ENCODE measurements at regions not wholly inside any gene's neighbourhood (a gene's known extent, or its start where the extent isn't known, plus 50 kb on each side); places are given as distances from the start of the nearest gene placed in this dataset.
"Not testable (repeated sequence)": the region's sequence is repeated elsewhere in the genome, so short reads cannot be mapped to it uniquely, and the experiment has no call there.

DNA sequence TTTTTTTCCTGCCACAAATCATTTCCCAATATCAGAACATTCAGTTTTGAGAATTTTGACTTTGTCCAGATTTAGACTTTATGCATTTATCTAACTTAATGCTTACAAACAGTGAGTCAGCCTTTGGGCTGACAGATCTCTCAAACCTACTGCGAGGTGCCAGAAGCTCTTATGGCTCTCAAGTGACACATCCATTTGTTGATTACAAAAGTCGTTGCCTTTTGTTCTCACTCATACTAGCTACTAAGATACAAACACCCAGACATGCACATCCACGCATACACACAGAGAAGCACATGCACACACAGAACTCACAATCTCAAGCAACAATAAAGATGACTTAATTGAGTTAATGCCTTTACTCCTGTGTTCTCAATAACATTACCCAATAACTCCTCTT, 1147.5 kb downstream of the DIAPH3 start:
- no peak for DNase-seq

- no peak for DNase-seq
Observed at GRCh38 chr13:59024434-59024833, 1139.3 kb downstream of the DIAPH3 start.

GRCh38 chr13:59034198-59034597, 1129.5 kb downstream of the DIAPH3 start:
- DNase-seq = no peak

DNA sequence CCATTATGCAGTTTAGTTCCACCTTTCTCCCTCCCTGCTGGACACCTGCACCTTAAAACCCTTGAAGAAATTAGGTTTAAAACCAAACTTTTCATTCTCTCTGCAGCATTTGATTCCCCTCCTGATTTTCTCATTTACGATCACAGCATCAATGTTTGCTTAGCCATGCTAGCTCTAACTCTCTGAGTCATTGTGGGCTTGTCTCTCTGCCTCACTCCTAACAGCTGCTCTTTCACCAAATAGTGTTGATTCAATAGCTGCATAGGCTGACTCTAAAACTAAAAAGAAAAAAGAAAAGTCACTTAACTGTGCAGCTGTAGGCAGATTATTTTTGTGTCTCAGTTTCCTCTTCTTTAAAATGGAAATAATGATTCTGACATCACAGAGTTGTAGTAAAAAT, 1124.9 kb downstream of the DIAPH3 start:
- DNase-seq = no peak

- no peak for DNase-seq
Observed at GRCh38 chr13:59043016-59043415, 1120.7 kb downstream of the DIAPH3 start.

- DNase-seq = no peak
Observed at GRCh38 chr13:59047546-59047945, 1116.2 kb downstream of the DIAPH3 start.

DNA sequence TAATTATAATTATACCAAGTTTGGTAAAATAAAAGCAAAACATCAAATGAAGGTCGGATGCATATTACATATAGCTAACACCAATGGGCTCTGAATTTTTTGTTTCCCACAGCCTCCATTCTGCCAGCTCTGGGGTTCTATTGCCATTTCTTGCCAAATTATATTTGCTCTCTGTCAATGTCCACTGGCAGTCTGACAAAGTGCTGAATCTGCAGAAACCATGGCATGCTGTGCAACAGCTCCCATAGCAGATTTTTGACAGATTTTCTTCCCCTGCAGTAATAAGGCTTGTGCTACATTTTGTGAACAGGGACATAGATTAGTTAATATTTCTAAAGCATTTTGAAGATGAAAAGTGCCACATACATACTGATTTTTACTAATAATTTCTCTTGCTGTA, 1102.1 kb downstream of the DIAPH3 start:
- DNase-seq = no peak

GRCh38 chr13:59064042-59064441, 1099.7 kb downstream of the DIAPH3 start:
- DNase-seq = no peak

- DNase-seq = not testable (repeated sequence)
Observed at GRCh38 chr13:59076386-59076785, 1087.3 kb downstream of the DIAPH3 start.

- DNase-seq = no peak
Observed at GRCh38 chr13:59086147-59086546, 1077.6 kb downstream of the DIAPH3 start.

DNA sequence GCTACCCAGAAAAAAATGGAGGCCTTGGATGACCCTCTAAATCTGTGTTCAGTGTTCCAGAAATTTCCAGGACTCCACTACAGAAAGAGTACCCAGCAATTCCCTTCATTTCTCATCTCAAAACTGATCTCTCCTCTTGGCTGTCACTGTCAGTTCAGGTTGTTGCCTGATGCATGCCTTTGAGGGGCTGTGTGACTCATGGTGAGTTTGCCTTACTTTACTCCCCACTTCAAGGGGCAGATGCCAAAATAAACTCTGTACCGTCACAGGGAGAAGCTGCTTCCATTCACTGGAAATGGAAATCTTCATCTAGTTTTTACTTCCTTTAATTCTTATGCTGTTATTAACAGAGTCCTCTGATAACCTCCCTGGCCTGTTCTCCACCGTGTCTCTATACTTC, 1075.0 kb downstream of the DIAPH3 start:
- DNase-seq = no peak

GRCh38 chr13:59094181-59094580, 1069.5 kb downstream of the DIAPH3 start:
- DNase-seq = no peak

- no peak for DNase-seq
Observed at GRCh38 chr13:59099182-59099974, 1064.3 kb downstream of the DIAPH3 start.

GRCh38 chr13:59103004-59103768, 1060.5 kb downstream of the DIAPH3 start:
- DNase-seq = no peak

DNA sequence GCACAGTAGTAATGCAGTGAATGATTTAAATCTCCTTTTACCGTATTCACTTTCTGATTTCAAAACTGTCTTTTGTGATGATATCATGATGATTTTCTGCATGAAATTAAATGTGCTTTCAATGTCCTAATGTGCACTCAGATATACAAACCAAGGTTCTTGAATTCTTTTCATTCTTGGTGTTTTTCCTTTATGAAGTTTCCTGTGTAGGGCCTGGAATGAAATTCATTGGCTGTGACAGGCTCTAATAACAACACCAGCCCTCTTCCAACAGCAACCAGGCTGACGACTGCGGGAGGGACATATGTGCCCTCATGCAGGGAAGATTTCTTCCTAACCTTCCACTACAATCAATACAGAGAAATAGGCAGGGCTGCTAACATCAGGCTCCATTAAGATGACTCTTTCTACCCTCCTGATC, 1052.0 kb downstream of the DIAPH3 start:
- no peak for DNase-seq

DNA sequence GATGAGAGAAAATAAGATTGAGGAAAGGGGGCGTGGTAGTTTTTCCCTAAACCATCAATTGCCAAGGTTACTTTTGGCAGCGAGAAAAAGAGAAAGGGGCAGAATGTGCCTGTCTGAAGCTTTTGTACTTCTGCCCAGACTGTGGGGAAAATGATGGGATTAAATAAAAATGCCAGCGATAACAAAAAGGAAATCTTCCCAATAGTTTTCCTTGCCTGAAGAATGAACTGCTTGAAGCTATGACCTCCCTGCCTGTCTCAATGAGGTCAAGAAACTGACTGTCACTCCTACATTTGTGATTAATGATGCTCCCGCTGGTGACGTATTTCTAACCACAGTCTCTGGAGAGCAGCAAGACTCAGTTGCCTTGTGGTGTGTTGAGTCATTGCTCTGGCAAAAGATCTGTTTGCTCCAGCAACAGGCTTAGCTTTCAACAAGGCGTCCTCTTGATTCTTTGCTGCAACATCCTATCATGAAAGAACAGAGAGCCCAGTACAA, 1051.5 kb downstream of the DIAPH3 start:
- no peak for DNase-seq

DNA sequence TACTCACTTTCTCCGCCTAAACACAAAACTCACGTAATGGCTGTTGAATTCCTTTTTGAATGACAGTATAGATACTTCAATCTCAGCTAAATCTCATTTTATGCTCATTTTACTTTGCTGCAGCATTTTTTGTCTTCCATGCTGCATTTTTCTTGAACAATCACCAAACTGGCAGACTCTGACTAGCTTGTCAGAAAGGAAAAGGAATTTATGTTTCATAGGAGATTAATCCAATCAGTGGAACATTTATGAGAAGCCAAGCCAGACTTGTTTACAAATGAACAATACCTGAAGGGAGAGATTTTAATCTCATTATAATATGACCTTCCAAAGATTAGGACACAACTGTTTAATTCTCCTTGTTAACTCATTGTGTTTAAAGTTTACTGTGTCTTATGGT, 1044.3 kb downstream of the DIAPH3 start:
- no peak for DNase-seq

DNA sequence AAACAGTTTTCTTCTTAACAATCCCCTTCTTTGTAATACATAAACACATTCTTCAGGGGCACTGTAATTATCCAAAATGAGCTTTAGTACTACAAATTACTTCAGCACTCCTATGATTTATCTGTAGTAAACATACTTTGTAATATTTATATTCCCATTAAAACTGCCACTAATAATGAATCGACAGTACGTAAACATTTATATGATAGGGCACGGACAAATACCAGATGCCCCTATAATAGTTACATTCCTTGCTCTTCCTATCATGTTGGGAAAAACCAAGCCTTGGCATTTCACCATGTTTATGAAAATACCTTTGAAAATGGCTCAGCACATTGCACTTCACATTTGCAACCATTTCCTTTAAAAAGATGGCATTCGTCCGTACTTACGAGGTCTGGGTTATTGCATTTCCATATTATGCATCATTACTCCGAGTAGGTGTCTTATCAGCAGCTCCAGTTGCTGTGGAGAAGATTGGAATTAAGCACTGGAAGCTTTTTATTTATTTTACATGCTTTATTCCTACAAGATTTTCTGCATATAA, 1043.4 kb downstream of the DIAPH3 start:
- DNase-seq = no peak

DNA sequence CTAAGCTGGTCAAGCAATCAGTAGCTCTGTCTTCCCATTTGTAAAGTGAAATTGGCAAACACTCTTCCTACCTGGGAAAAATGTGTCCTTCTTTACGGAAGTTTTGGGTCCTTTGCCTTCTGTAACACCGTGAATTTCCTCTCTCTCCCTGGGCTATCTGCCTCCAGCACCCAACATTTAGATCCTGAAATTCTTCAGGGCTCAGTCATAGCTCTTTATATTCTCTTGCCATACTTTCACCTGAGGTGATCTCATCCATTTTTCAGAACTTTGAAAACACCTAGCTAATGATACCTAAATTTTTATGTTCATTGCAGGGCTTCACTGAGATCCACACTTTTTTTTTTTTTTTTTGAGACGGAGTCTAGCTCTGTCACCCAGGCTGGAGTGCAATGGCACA, 1042.2 kb downstream of the DIAPH3 start:
- DNase-seq = no peak

GRCh38 chr13:59126474-59126873, 1037.3 kb downstream of the DIAPH3 start:
- no peak for DNase-seq

DNA sequence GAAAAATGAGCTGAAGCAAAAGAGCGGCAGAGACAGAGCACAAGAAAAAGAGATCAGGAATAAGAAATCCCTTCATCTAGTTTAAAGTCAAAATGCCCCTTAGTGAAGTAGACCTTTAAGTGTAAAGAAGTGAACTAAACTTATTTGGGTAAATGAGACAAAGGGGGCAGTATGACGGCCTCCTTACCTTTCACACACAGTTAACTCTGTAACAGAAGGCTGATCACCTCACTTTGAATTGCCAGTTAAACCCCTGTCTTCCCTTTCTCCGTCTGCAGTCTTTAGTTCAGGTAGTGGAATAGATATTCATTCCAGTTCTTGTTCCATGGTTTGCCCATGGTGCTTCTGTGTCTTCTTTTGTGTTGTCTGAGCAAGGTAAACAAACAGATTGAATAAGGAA, 1029.8 kb downstream of the DIAPH3 start:
- no peak for DNase-seq

GRCh38 chr13:59144700-59145099, 1019.0 kb downstream of the DIAPH3 start:
- no peak for DNase-seq

- DNase-seq = no peak
Observed at GRCh38 chr13:59145381-59145780, 1018.3 kb downstream of the DIAPH3 start.

DNA sequence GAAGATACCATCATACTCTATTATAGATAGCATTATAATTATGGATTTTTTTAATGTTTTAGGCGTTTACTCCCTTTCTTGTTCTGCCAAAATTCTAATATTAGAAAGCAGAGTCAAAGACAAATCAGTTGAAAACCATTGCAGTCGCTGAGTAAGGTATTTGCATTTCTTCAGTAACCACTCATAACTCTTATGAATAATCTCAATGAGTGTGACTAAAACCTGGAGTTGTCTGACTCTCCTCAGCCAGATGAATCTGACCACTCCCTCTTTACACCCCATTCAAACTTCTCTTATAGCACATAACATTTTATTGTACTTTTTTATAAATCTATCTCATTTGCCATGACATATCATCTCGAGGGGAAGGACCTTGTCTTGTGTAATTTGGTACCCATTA, 1006.5 kb downstream of the DIAPH3 start:
- no peak for DNase-seq

Measured in right forelimb (tissue), 1 donor.